HEK293 (cell line): ENCODE measurements at regions not wholly inside any gene's neighbourhood (a gene's known extent, or its start where the extent isn't known, plus 50 kb on each side); places are given as distances from the start of the nearest gene placed in this dataset.

Experiments used
- CTCF ChIA-PET: fragments of 350-600 bp; formaldehyde crosslinking; extraction: SDS; loops from one replicate; lab custom pipeline; 2021; ENCODE audit warnings: antibody characterized with exemption; lab: Yijun Ruan, JAX
- POLR2A ChIA-PET: fragments of 300-600 bp; formaldehyde crosslinking; extraction: SDS; loops from one replicate; lab custom pipeline; 2020; ENCODE audit warnings: antibody characterized with exemption, inconsistent platforms; lab: Yijun Ruan, JAX
- H3K27ac ChIP-seq: fragments of 200-500 bp; sonication (Bioruptor generic); 2 replicates; pipeline ENCODE4 v1.5.1; 2014; ENCODE audit warnings: low read depth, low read length, control low read depth, inconsistent platforms; ENCODE audit errors: extremely low read depth
- H3K36me3 ChIP-seq, 2 experiments: fragments of 200-500 bp in 1 of 2; sonication (Bioruptor generic) in 1 of 2; 1 replicate in 1 of 2; 2 replicates in 1 of 2; pipeline ENCODE4 v1.5.1; 2014 to 2017; ENCODE audit warnings: inconsistent platforms in 2 of 2, low read length in 2 of 2; ENCODE audit not compliant: control insufficient read depth in 2 of 2, insufficient read depth in 1 of 2
- H3K4me1 ChIP-seq: fragments of 200-500 bp; sonication (Bioruptor generic); 2 replicates; pipeline ENCODE4 v1.5.1; 2014; ENCODE audit warnings: mild to moderate bottlenecking, low read length, inconsistent platforms; ENCODE audit not compliant: control insufficient read depth, insufficient read depth
- H3K4me3 ChIP-seq: 2 replicates; pipeline ENCODE4 v1.5.1; 2011; ENCODE audit warnings: low read depth, mild to moderate bottlenecking, control low read depth, low read length, moderate library complexity
- H3K9me3 ChIP-seq: fragments of 200-500 bp; sonication (Bioruptor generic); 2 replicates; pipeline ENCODE4 v1.5.1; 2014; ENCODE audit warnings: low read depth, low read length, inconsistent platforms; ENCODE audit not compliant: control insufficient read depth, insufficient read depth
- AEBP2 ChIP-seq: fragments of 450-650 bp; formaldehyde crosslinking; IDR thresholded peaks from 2 replicates; pipeline ENCODE4 v1.5.1; 2016; ENCODE audit warnings: missing biosample characterization, missing genetic modification characterization, borderline replicate concordance
- GLIS1 ChIP-seq: fragments of 450-650 bp; formaldehyde crosslinking; IDR thresholded peaks from 2 replicates; pipeline ENCODE4 v1.5.1; 2016; ENCODE audit warnings: missing biosample characterization, missing genetic modification characterization
- KLF16 ChIP-seq: fragments of 450-650 bp; formaldehyde crosslinking; IDR thresholded peaks from 2 replicates; pipeline ENCODE4 v1.5.1; 2017; ENCODE audit warnings: missing biosample characterization, missing genetic modification characterization
- PRDM4 ChIP-seq: fragments of 450-650 bp; formaldehyde crosslinking; IDR thresholded peaks from 2 replicates; pipeline ENCODE4 v1.5.1; 2017; ENCODE audit warnings: missing biosample characterization, missing genetic modification characterization
- SP2 ChIP-seq: fragments of 450-650 bp; formaldehyde crosslinking; IDR thresholded peaks from 2 replicates; pipeline ENCODE4 v1.5.1; 2016; ENCODE audit warnings: missing biosample characterization, missing genetic modification characterization
- TCF7L2 ChIP-seq: IDR thresholded peaks from 2 replicates; pipeline ENCODE4 v1.6.1; 2011; ENCODE audit warnings: low read depth, mild to moderate bottlenecking, inconsistent platforms, low read length, moderate library complexity, borderline replicate concordance
- ZBTB21 ChIP-seq: fragments of 450-650 bp; formaldehyde crosslinking; IDR thresholded peaks from 2 replicates; pipeline ENCODE4 v1.5.1; 2017; ENCODE audit warnings: missing biosample characterization, missing genetic modification characterization
- ZFP41 ChIP-seq: fragments of 450-650 bp; formaldehyde crosslinking; IDR thresholded peaks from 2 replicates; pipeline ENCODE4 v1.5.1; 2016; ENCODE audit warnings: missing biosample characterization, missing genetic modification characterization, borderline replicate concordance
- ZNF112 ChIP-seq: fragments of 450-650 bp; formaldehyde crosslinking; IDR thresholded peaks from 2 replicates; pipeline ENCODE4 v1.5.0; 2017; ENCODE audit warnings: missing biosample characterization, missing genetic modification characterization
- ZNF148 ChIP-seq: fragments of 450-650 bp; formaldehyde crosslinking; IDR thresholded peaks from 2 replicates; pipeline ENCODE4 v1.5.0; 2017; ENCODE audit warnings: missing biosample characterization, missing genetic modification characterization, borderline replicate concordance
- ZNF223 ChIP-seq: fragments of 450-650 bp; formaldehyde crosslinking; IDR thresholded peaks from 2 replicates; pipeline ENCODE4 v1.5.1; 2016; ENCODE audit warnings: missing biosample characterization, missing genetic modification characterization
- ZNF324 ChIP-seq: fragments of 450-650 bp; formaldehyde crosslinking; IDR thresholded peaks from 2 replicates; pipeline ENCODE4 v1.5.1; 2016; ENCODE audit warnings: missing biosample characterization, missing genetic modification characterization
- ZNF37A ChIP-seq: fragments of 450-650 bp; IDR thresholded peaks from 2 replicates; pipeline ENCODE4 v1.5.1; 2018; ENCODE audit warnings: missing biosample characterization, missing genetic modification characterization
- ZNF555 ChIP-seq: fragments of 450-650 bp; formaldehyde crosslinking; conservative IDR thresholded peaks from 2 replicates; pipeline ENCODE4 v1.5.1; 2017; ENCODE audit warnings: missing biosample characterization, mild to moderate bottlenecking, missing genetic modification characterization, inconsistent platforms
- ZNF580 ChIP-seq: fragments of 450-650 bp; formaldehyde crosslinking; IDR thresholded peaks from 2 replicates; pipeline ENCODE4 v1.5.1; 2016; ENCODE audit warnings: missing biosample characterization, missing genetic modification characterization
- ZNF626 ChIP-seq: fragments of 450-650 bp; sonication (Bioruptor Pico); formaldehyde crosslinking; IDR thresholded peaks from 2 replicates; pipeline ENCODE4 v1.5.1; 2018; ENCODE audit warnings: missing biosample characterization, missing genetic modification characterization, inconsistent platforms
- ZNF664 ChIP-seq: fragments of 450-650 bp; formaldehyde crosslinking; IDR thresholded peaks from 2 replicates; pipeline ENCODE4 v1.5.1; 2016; ENCODE audit warnings: missing biosample characterization, missing genetic modification characterization
- TF ChIP-seq, protein P1 (sequence below): fragments of 450-650 bp; formaldehyde crosslinking; IDR thresholded peaks from 2 replicates; pipeline ENCODE4 v1.5.1; 2016; ENCODE audit warnings: missing biosample characterization, missing genetic modification characterization

GRCh38 chr18:74005320-74006109 lies 142.1 kb downstream of the FBXO15 start (continued):
- TF ChIP-seq, protein P1, sequence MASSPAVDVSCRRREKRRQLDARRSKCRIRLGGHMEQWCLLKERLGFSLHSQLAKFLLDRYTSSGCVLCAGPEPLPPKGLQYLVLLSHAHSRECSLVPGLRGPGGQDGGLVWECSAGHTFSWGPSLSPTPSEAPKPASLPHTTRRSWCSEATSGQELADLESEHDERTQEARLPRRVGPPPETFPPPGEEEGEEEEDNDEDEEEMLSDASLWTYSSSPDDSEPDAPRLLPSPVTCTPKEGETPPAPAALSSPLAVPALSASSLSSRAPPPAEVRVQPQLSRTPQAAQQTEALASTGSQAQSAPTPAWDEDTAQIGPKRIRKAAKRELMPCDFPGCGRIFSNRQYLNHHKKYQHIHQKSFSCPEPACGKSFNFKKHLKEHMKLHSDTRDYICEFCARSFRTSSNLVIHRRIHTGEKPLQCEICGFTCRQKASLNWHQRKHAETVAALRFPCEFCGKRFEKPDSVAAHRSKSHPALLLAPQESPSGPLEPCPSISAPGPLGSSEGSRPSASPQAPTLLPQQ (tag by site-specific recombination), result no peak

DNA sequence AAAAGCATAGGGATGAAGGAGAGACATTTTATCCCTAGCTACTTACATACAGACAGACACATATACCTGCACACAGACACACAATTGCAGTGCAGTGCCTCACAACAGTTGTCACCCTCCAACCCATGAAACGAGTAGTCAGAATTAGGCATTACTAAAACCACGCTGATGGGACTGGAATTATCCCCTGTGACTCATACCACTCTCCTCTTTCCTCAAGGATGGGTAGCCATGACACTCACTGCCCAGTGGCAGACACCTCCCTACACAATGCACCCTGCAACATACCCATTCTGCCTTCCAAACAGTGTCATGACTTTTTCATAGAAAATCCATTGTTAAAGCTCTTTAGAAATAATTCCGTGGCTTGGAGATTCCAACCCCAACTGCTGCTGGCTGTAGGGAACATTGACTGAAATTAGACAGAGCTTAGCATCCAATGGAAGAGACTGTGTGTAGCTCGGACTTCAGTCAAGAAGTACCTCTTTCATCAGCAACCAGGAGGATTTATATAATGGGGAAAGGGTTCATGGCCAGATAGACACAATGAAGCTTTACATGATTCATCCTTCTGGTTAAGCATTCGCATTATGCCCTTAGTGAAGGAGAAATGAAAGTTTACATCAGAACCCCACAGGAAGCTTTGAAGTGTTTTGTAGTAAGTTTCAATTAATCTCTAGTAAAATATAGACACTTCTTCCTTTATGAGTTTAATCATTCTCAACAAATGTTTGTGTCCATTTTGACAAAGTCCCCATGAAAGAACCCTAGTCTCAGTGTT lies 155.2 kb downstream of the FBXO15 start:
- no peak overlapping the region for H3K27ac ChIP-seq
- H3K36me3 ChIP-seq, result no peaks in the 10 kb centered on the region
- H3K9me3 ChIP-seq, result no peaks in the 10 kb centered on the region
- H3K4me3 ChIP-seq, result no peak overlapping the region
- H3K4me1 ChIP-seq, result no peaks in the 10 kb centered on the region
- no peak for TF ChIP-seq ZNF626 (tag by site-specific recombination)
- no peak for TF ChIP-seq TCF7L2
- no peak for TF ChIP-seq ZFP41
- no peak for TF ChIP-seq AEBP2
- TF ChIP-seq KLF16 (tag by site-specific recombination), result no peak
- no peak for TF ChIP-seq SP2 (tag by site-specific recombination)
- no peak for TF ChIP-seq ZBTB21 (tag by site-specific recombination)
- TF ChIP-seq ZNF324 (tag by site-specific recombination), result no peak
- no peak for TF ChIP-seq ZNF580
- no peak for TF ChIP-seq ZNF555 (tag by site-specific recombination)
- no peak for TF ChIP-seq GLIS1 (tag by site-specific recombination)
- TF ChIP-seq PRDM4, result no peak
- TF ChIP-seq ZNF664 (tag by site-specific recombination), result no peak
- no peak for TF ChIP-seq ZNF148 (tag by site-specific recombination)
- TF ChIP-seq ZNF223 (tag by site-specific recombination), result no peak
- TF ChIP-seq ZNF37A (tag by site-specific recombination), result no peak
- TF ChIP-seq ZNF112 (tag by site-specific recombination), result no peak
- TF ChIP-seq, all 188 proteins: peak for 0
- POLR2A ChIA-PET, result no interaction called here
- CTCF ChIA-PET, result interaction anchor here (0.5 kb wide), 1 partner anchor 11 kb away, joined by 3 read pairs; no protein-coding TSS in a partner anchor
